Type B pancreatic cell (in vitro differentiated cells): ENCODE measurements at regions not wholly inside any gene's neighbourhood (a gene's known extent, or its start where the extent isn't known, plus 50 kb on each side); places are given as distances from the start of the nearest gene placed in this dataset.

ENCODE experiments used
- DNase-seq: peaks from one replicate; pipeline ENCODE4 v3.0.0; 2021; ENCODE audit warnings: mixed read lengths; ENCODE audit not compliant: unreplicated experiment; ENCODE audit errors: extremely low spot score
- H3K27ac Mint-ChIP-seq: 2 replicates; pipeline ENCODE4 v1.8.0; 2021; ENCODE audit warnings: mild to moderate bottlenecking, mixed read lengths
- H3K27me3 Mint-ChIP-seq: 2 replicates; pipeline ENCODE4 v1.8.0; 2021; ENCODE audit warnings: mixed read lengths
- H3K36me3 Mint-ChIP-seq: 2 replicates; pipeline ENCODE4 v1.8.0; 2021; ENCODE audit warnings: mixed read lengths
- H3K4me1 Mint-ChIP-seq: one replicate; pipeline ENCODE4 v1.8.0; 2021; ENCODE audit warnings: mixed read lengths; ENCODE audit not compliant: unreplicated experiment
- H3K4me3 Mint-ChIP-seq: 2 replicates; pipeline ENCODE4 v1.8.0; 2021; ENCODE audit warnings: mild to moderate bottlenecking, mixed read lengths
- H3K9me3 Mint-ChIP-seq: 2 replicates; pipeline ENCODE4 v1.8.0; 2021; ENCODE audit warnings: mixed read lengths
- CTCF ChIP-seq: fragments of 200-600 bp; sonication (generic); conservative IDR thresholded peaks from 2 replicates; pipeline ENCODE4 v1.5.0; 2021; ENCODE audit warnings: antibody characterized with exemption, mild to moderate bottlenecking

- H3K4me3 Mint-ChIP-seq, result no peak overlapping the region
- H3K4me1 Mint-ChIP-seq, result no peaks in the 10 kb centered on the region
- no peaks in the 10 kb centered on the region for H3K9me3 Mint-ChIP-seq
- no peak for DNase-seq
- H3K36me3 Mint-ChIP-seq, result no peaks in the 10 kb centered on the region
- H3K27ac Mint-ChIP-seq, result no peak overlapping the region
- no peaks in the 10 kb centered on the region for H3K27me3 Mint-ChIP-seq
- no peak for TF ChIP-seq CTCF
Observed at GRCh38 chr18:68241881-68242280, 473.0 kb downstream of the TMX3 start.

- Mint-ChIP-seq H3K4me1 (no peaks in the 10 kb centered on the region), H3K4me3 (no peak overlapping the region), H3K36me3 (no peaks in the 10 kb centered on the region), H3K9me3 (no peaks in the 10 kb centered on the region), H3K27ac (no peak overlapping the region), H3K27me3 (no peaks in the 10 kb centered on the region)
- no peak for TF ChIP-seq CTCF
- no peak for DNase-seq
Observed at GRCh38 chr18:68234676-68235075, 480.2 kb downstream of the TMX3 start.

- no peak overlapping the region for H3K4me3 Mint-ChIP-seq
- no peak overlapping the region for H3K27ac Mint-ChIP-seq
- no peaks in the 10 kb centered on the region for H3K27me3 Mint-ChIP-seq
- no peak for TF ChIP-seq CTCF
- H3K4me1 Mint-ChIP-seq, result no peaks in the 10 kb centered on the region
- no peak for DNase-seq
- no peaks in the 10 kb centered on the region for H3K36me3 Mint-ChIP-seq
- no peaks in the 10 kb centered on the region for H3K9me3 Mint-ChIP-seq
Observed at GRCh38 chr18:68234131-68234530, 480.8 kb downstream of the TMX3 start.

GRCh38 chr18:68233018-68233417, 481.9 kb downstream of the TMX3 start:
- no peaks in the 10 kb centered on the region for H3K9me3 Mint-ChIP-seq
- no peaks in the 10 kb centered on the region for H3K27me3 Mint-ChIP-seq
- no peak overlapping the region for H3K4me3 Mint-ChIP-seq
- no peak for TF ChIP-seq CTCF
- no peak overlapping the region for H3K27ac Mint-ChIP-seq
- no peaks in the 10 kb centered on the region for H3K36me3 Mint-ChIP-seq
- DNase-seq, result no peak
- H3K4me1 Mint-ChIP-seq, result no peaks in the 10 kb centered on the region

GRCh38 chr18:68229351-68229750, 485.6 kb downstream of the TMX3 start:
- no peak for TF ChIP-seq CTCF
- no peaks in the 10 kb centered on the region for H3K27me3 Mint-ChIP-seq

GRCh38 chr18:68221111-68221724, 493.7 kb downstream of the TMX3 start:
- no peak overlapping the region for H3K4me3 Mint-ChIP-seq
- H3K27ac Mint-ChIP-seq, result no peak overlapping the region
- H3K36me3 Mint-ChIP-seq, result no peaks in the 10 kb centered on the region
- no peak for DNase-seq
- no peaks in the 10 kb centered on the region for H3K9me3 Mint-ChIP-seq
- H3K4me1 Mint-ChIP-seq, result no peaks in the 10 kb centered on the region
- peaks cover 3% of the 10 kb centered on the region for H3K27me3 Mint-ChIP-seq
- TF ChIP-seq CTCF, result no peak

More at GRCh38 chr18:68229351-68229750, 485.6 kb downstream of the TMX3 start:
- Mint-ChIP-seq H3K9me3 (no peaks in the 10 kb centered on the region), H3K4me1 (no peaks in the 10 kb centered on the region), H3K27ac (no peak overlapping the region), H3K4me3 (no peak overlapping the region), H3K36me3 (no peaks in the 10 kb centered on the region)
- DNase-seq, result no peak
